Kidney capillary endothelial cell (primary cell): ENCODE measurements at regions not wholly inside any gene's neighbourhood (a gene's known extent, or its start where the extent isn't known, plus 50 kb on each side); places are given as distances from the start of the nearest gene placed in this dataset.
A peak's percentile ranks its signal among the peaks of the same experiment; 100 is the strongest.

Experiments
- DNase-seq: peaks from one replicate; pipeline ENCODE4 v3.0.0-alpha.2; 2018; ENCODE audit warnings: low spot score

DNA sequence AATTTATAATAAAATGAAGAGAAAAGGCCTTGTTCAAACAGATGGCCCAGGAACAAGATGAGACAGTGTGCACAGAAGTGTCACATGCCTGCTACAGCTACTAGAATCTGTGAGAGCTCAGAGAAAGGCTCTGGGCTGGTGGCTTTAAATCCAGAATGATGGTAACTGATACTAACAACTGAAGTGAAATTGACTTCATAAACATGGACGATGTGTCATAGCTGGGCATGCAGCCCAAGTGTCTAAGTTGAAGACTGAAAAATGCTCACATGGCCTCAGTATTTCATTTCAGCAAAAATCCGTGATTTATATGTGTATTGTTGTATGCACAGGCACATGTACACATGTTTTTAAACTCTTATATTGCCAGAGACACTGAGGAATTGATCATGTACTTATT lies 208.3 kb upstream of the RUNX1 start:
- peak; percentile 53 for DNase-seq

DNA sequence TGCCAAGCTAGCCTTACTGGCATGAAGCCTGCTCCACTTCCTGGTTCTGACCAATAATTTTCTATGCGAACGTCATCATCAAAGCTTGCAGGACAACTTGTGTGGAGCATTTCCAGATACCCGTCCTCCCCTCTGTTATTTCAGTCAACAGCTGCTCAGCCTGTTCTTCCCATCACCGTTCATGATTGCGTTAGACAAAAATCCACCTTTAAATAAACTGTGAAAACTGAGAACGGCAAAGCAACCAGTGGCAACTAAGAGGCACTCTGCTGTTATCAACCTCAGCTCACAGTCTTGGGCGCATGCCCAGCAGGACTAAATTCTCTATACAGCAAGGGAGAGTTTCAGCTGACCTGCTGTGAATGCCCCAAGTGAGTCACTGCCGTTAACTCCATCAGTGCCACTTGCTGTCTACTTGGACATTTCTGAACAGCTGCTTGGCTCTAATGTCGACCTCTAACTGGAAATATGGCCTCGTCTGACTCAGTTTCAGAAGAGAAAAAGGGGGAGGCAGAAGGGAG lies 207.4 kb upstream of the RUNX1 start:
- DNase-seq: peak; percentile 68

- DNase-seq: no peak
Observed at GRCh38 chr21:35254765-35255138, 205.7 kb upstream of the RUNX1 start.

DNA sequence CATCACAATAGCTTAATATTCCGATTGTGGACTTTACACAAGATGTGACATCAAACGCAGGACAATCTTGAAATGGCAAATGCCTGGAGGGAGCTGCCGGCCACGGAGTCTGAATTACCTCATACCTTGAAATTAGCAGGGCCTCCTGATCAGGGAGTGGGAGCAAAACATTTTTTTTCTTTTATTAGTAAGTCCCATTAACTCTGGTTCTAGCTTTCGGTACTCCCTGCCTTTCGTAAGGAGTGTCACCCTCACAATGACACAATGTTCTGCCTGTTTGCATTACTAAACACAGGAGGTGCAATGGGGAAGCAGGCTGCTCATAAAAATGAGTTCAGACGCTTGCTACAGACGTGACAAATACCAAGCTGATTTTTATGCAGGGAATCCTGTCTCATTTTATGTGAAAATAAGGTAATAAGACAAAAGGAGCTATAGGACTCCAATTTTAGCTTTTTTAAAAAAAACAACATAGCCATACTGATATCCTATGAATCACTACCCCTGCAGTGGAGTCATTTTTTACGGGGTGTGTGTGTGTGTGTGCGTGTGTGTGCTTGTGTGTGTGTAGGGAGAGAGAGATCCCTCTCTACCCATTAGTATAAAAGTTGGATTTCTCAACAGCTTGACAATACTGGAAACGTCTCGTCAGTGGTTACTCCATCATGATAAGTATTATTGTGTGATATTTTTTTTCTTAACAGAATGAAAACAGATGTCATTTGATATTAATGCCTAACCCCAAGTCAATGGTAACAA lies 205.1 kb upstream of the RUNX1 start:
- no peak for DNase-seq

DNA sequence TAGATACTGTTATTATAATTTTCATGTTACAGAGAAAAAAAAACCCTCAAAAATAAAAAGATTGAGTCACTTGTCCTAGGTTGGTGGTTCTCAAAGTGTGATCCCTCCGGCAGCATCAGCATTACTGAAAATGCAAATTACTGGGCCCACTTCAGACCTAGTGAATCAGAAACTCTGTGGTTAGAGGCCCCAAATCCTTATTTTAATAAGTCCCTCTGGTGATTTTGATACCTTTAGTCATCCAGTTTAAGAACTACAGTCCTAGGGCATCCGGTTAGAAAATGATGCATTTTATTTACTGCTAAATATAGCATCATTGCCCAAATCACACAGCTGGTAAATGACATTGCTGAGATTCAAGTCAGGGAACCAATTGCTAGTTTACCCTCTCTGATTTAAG lies 203.7 kb upstream of the RUNX1 start:
- DNase-seq: no peak

GRCh38 chr21:35249636-35250035 lies 200.5 kb upstream of the RUNX1 start:
- no peak for DNase-seq

DNA sequence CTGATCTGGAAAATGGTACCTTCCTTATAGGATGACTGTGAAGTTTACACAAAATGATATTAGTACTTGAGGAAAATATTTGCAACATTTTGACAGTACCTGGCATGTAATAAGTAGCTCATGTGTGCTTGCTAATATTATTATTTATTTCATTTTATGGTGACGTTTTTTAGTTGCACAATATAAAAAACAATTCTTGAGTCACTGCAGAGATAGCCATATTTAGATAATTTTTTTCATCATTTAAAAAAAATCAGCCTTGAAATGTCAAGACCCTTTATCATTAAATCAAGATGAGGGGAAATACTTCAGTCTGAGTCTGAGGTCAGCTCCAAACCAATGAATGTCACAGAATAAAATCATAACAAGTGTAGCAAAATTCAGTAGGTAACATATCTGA lies 196.8 kb upstream of the RUNX1 start:
- no peak for DNase-seq

DNA sequence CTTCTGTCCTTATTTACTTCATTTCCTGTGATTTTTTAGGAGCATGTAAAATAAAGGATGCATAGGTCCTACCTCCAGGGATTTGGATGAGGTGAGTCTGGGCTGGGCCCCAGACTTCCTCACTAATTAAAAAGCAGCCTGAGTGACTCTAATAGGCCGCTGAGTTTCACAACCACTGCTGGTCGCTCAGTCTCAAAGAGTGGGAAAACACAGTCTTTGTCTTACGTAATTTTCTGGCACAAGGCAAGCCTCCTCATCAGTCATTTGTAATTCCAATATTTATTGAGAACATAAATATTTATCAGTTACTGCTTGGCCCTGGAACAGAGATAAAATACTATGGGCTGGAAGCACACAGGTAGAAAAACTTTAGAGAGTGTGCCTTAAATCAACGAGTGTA lies 195.4 kb upstream of the RUNX1 start:
- DNase-seq: no peak

DNA sequence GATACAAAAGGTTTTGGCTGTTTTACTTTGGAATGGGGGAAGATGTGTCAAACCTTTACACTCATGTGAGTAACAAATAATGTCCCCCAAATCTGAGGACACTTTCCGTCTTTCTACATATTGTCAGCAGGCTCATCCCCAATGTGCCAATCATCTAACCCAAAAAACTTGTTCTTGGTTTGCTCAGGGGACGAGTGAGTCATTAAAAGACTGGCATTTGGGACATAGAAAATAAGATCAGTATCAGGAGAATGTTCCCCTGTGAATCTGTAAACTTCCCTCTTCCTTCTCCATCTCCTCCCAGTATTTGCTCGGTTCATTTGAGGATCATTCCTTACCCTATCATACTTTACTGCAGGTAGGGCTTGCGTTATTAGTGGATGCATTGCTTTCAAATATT lies 194.1 kb upstream of the RUNX1 start:
- DNase-seq: no peak

DNA sequence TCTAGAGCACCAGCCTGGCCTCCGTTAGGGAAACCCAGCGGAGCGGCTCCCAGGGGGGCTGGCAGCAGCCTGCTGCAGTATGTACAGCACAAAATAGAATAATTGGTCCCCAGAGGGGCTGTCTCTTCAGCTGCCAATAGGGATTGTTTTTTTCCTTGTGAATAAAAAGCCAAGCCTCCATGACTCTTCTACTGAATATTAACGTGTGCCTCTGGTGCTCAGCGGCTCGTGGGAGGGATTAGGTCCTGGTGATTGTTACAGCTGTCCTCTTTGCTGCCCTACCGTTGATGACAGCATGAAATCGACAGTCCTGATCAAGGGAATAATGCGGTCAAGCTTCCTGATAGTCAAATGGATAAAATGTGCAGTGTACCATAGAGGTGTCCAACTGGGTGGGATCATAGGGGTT lies 190.7 kb upstream of the RUNX1 start:
- no peak for DNase-seq

- no peak for DNase-seq
Observed at GRCh38 chr21:35238119-35238518, 189.0 kb upstream of the RUNX1 start.

GRCh38 chr21:35237287-35237686 lies 188.2 kb upstream of the RUNX1 start:
- no peak for DNase-seq

- DNase-seq: no peak
Observed at GRCh38 chr21:35236090-35236489, 187.0 kb upstream of the RUNX1 start.

- DNase-seq: no peak
Observed at GRCh38 chr21:35234725-35235124, 185.6 kb upstream of the RUNX1 start.

GRCh38 chr21:35233756-35234155 lies 184.7 kb upstream of the RUNX1 start:
- no peak for DNase-seq

DNA sequence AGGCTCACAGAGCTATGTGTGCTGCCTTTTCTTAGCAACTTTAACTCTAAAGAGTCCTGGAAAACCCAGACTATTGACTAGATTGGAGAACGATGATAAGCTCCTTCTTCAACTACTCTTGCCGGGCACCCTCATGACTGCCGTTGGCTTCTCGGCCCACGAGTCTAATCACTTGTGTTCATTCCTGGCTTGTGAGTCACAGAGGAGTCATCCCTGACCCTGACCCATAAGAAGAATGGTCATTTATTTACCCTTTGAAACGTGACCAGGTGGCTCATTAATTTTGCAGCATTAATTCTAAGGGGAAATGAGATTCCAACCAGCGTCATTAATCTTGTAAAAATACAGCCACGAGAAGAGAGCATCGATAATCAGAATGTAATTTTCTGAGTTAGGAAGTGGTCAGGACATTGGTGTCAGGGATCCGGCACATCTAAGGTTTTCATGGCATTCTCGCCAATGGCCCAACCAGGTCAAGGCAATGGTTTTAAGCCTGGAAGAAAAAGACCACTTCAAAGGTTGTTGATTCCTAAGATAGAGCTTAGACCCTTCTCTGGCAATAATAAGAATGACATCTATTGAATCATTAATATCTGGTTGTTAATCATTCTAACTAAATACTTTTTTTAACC lies 183.6 kb upstream of the RUNX1 start:
- no peak for DNase-seq

DNA sequence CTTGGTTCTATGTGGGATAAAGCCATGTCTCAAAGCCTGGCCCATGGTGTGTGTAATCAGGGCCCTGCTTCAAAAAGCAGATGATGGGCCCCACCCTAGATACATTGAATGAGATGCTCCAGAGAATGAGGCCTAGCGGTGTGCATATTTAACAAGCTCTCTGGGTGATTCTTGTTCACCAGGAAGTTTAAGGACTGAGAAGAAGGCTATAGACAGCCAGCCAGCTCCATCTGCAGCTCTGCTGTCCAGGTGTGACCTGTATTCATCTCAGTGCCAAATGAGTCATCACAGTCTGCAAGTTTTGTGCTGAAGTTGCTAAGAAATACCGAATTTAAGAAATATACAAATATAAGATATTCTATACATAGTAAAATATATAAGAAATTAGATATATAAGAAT lies 182.0 kb upstream of the RUNX1 start:
- DNase-seq: no peak

DNA sequence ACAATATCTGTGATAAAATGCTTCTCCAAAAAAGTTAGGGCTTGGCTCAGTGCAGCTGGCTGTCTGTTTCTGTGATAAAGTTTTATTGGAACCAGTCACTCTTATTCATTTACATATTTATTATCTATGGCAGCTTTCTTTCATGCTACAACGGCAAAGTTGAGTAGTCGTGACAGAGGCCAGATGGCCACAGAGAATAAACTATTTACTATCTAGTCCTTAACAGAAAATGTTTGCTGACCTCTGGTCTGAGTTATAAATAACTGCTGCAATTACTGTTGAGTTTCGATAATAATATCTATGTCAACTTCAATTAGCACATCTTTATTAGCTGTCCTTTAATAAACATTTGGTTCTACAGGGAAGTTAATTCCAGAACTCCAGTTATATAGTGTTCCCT lies 180.2 kb upstream of the RUNX1 start:
- no peak for DNase-seq

- DNase-seq: no peak
Observed at GRCh38 chr21:35227786-35228185, 178.7 kb upstream of the RUNX1 start.

GRCh38 chr21:35226968-35227744 lies 178.1 kb upstream of the RUNX1 start:
- DNase-seq: no peak

GRCh38 chr21:35226328-35226727 lies 177.2 kb upstream of the RUNX1 start:
- no peak for DNase-seq

- no peak for DNase-seq
Observed at GRCh38 chr21:35225573-35225972, 176.5 kb upstream of the RUNX1 start.
